OCI-LY3 (cell line): ENCODE measurements at regions not wholly inside any gene's neighbourhood (a gene's known extent, or its start where the extent isn't known, plus 50 kb on each side); places are given as distances from the start of the nearest gene placed in this dataset.

Experiments
- EZH2phosphoT487 ChIP-seq: fragments of 200-600 bp; shearing (Covaris generic); IDR thresholded peaks from 2 replicates; pipeline ENCODE4 v1.6.1; 2018; ENCODE audit warnings: antibody characterized with exemption, mixed run types, low read depth
- TF ChIP-seq, protein P1 (sequence below): fragments of 200-600, 300-600 bp; sonication (generic); IDR thresholded peaks from 2 replicates; pipeline ENCODE4 v1.5.1; 2014; ENCODE audit warnings: antibody characterized with exemption, low read length, low read depth

DNA sequence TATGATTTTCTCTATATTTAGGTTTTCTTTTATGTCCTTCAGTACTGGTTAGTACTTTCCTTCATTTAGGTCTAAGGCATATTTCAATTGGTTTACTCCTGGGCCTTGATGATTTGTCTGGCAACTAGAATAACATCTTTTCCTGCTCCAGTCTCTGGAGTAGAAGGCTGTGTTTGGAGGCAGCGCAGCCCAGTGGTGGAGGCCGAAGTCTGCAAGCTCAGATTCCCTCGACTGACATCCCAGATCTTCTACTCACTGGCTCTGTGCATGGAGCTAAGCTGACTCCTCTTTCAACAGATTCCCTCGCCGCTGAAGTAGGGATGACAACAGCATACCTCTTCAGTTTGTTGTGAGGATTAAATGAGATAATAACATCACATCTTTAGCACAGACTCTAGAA lies 141.0 kb downstream of the RAP2A start:
- TF ChIP-seq, protein P1, sequence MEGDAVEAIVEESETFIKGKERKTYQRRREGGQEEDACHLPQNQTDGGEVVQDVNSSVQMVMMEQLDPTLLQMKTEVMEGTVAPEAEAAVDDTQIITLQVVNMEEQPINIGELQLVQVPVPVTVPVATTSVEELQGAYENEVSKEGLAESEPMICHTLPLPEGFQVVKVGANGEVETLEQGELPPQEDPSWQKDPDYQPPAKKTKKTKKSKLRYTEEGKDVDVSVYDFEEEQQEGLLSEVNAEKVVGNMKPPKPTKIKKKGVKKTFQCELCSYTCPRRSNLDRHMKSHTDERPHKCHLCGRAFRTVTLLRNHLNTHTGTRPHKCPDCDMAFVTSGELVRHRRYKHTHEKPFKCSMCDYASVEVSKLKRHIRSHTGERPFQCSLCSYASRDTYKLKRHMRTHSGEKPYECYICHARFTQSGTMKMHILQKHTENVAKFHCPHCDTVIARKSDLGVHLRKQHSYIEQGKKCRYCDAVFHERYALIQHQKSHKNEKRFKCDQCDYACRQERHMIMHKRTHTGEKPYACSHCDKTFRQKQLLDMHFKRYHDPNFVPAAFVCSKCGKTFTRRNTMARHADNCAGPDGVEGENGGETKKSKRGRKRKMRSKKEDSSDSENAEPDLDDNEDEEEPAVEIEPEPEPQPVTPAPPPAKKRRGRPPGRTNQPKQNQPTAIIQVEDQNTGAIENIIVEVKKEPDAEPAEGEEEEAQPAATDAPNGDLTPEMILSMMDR, result peak; percentile 79
- no peak for TF ChIP-seq EZH2phosphoT487
